GM12878 (cell line): ENCODE measurements at regions not wholly inside any gene's neighbourhood (a gene's known extent, or its start where the extent isn't known, plus 50 kb on each side); places are given as distances from the start of the nearest gene placed in this dataset.

Experiments used
- ATAC-seq: fragments of 200-7000 bp; cut with Tn5 transposase; 3 replicates; pipeline ENCODE4 v1.9.1; 2020; ENCODE audit warnings: mild to moderate bottlenecking, moderate library complexity
- BruUV-seq: library from RNA; stranded (reverse); fragments of 400-500 nt; replicated peaks from 2 replicates; lab custom pipeline; 2021; lab: Mats Ljungman, UMichigan
- CTCF ChIA-PET: fragments of 300-600 bp; sonication (Branson Sonifier 250); formaldehyde crosslinking; extraction: SDS; loops from one replicate; lab custom pipeline; 2021; ENCODE audit warnings: inconsistent platforms; lab: Yijun Ruan, JAX
- POLR2A ChIA-PET: fragments of 350-600 bp; formaldehyde crosslinking; extraction: SDS; loops from one replicate; lab custom pipeline; 2021; ENCODE audit warnings: inconsistent platforms; lab: Charles Lee
- RAD21 ChIA-PET: fragments of 300-600 bp; sonication (Branson Sonifier 250); formaldehyde crosslinking; loops from one replicate; lab custom pipeline; 2023; ENCODE audit warnings: antibody characterized with exemption; ENCODE audit not compliant: unreplicated experiment; lab: Charles Lee
- SMC1A ChIA-PET: fragments of 300-600 bp; sonication (Branson Sonifier 250); formaldehyde crosslinking; loops from one replicate; lab custom pipeline; 2023; ENCODE audit not compliant: unreplicated experiment, uncharacterized antibody; lab: Charles Lee
- DNase-seq: peaks from one replicate; pipeline ENCODE4 v3.0.0-alpha.2; 2011; ENCODE audit warnings: low read depth, low spot score
- FAIRE-seq: peaks from 3 replicates; lab custom pipeline; 2011; peaks lifted over from hg19 to GRCh38; lab: Jason Lieb, UNC
- H2AFZ ChIP-seq: 2 replicates; pipeline ENCODE4 v1.6.0; 2011; ENCODE audit warnings: low read depth, low read length, control low read depth; ENCODE audit not compliant: control insufficient read depth
- H3K27ac ChIP-seq: 2 replicates; pipeline ENCODE4 v1.5.1; 2011; ENCODE audit warnings: control low read depth; ENCODE audit not compliant: control insufficient read depth, insufficient read depth
- H3K27me3 ChIP-seq, 2 experiments: replicated peaks in 1 of 2; 2 replicates each; pipeline versions ENCODE4 v1.6.0 to v1.6.1; 2011; ENCODE audit warnings: low read length in 1 of 2; ENCODE audit not compliant: control insufficient read depth in 2 of 2, insufficient read depth in 2 of 2
- H3K36me3 ChIP-seq, 2 experiments: 2 replicates each; pipeline ENCODE4 v1.5.1; 2011; ENCODE audit warnings: low read length in 1 of 2; ENCODE audit not compliant: control insufficient read depth in 2 of 2, insufficient read depth in 2 of 2
- H3K4me1 ChIP-seq: 2 replicates; pipeline ENCODE4 v1.6.1; 2011; ENCODE audit warnings: mild to moderate bottlenecking, low read length, moderate library complexity, mixed read lengths; ENCODE audit not compliant: control insufficient read depth, insufficient read depth
- H3K4me2 ChIP-seq: 2 replicates; pipeline ENCODE4 v1.6.0; 2011; ENCODE audit warnings: control low read depth; ENCODE audit not compliant: control insufficient read depth, insufficient read depth
- H3K4me3 ChIP-seq: fragments of 200-600 bp; sonication (generic); 2 replicates; pipeline ENCODE4 v1.5.1; 2016
- H3K79me2 ChIP-seq: 2 replicates; pipeline ENCODE4 v1.6.0; 2011; ENCODE audit warnings: low read length; ENCODE audit not compliant: control insufficient read depth, insufficient read depth
- H3K9ac ChIP-seq: 2 replicates; pipeline ENCODE4 v1.8.0; 2011; ENCODE audit warnings: low read length, control low read depth, mixed read lengths; ENCODE audit not compliant: control insufficient read depth, insufficient read depth
- H3K9me3 ChIP-seq: replicated peaks from 3 replicates; pipeline ENCODE4 v1.5.1; 2011; ENCODE audit warnings: mild to moderate bottlenecking, low read length; ENCODE audit not compliant: control insufficient read depth, insufficient read depth
- H4K20me1 ChIP-seq: 2 replicates; pipeline ENCODE4 v1.6.0; 2011; ENCODE audit not compliant: control insufficient read depth, insufficient read depth
- EZH2 ChIP-seq: IDR thresholded peaks from 2 replicates; pipeline ENCODE4 v1.6.1; 2012; ENCODE audit warnings: low read depth, mild to moderate bottlenecking, control low read depth, inconsistent platforms, low read length, borderline replicate concordance; ENCODE audit not compliant: control insufficient read depth
- IKZF1 ChIP-seq: fragments of 450-650 bp; conservative IDR thresholded peaks from 2 replicates; pipeline ENCODE4 v1.6.1; 2017; ENCODE audit warnings: antibody characterized with exemption, mild to moderate bottlenecking
- NFYA ChIP-seq: IDR thresholded peaks from 2 replicates; pipeline ENCODE4 v1.6.1; 2011; ENCODE audit warnings: low read depth, mild to moderate bottlenecking, low read length, improper control_type of control experiment, borderline replicate concordance
- NR2F1 ChIP-seq: fragments of 450-650 bp; conservative IDR thresholded peaks from 2 replicates; pipeline ENCODE4 v1.6.1; 2017; ENCODE audit warnings: mild to moderate bottlenecking
- ZBED1 ChIP-seq: IDR thresholded peaks from 2 replicates; pipeline ENCODE4 v1.6.1; 2016; ENCODE audit warnings: borderline replicate concordance
- ZZZ3 ChIP-seq: IDR thresholded peaks from 2 replicates; pipeline ENCODE4 v1.6.1; 2011; ENCODE audit warnings: low read depth; ENCODE audit not compliant: control insufficient read depth, insufficient read length
- WGBS: methylation state at CpG from one replicate; pipeline ENCODE4 v1.1.6; 2016; ENCODE audit warnings: low lambda C conversion rate; ENCODE audit not compliant: insufficient replicate concordance, insufficient coverage; ENCODE audit errors: missing lambda C conversion rate; 5-methylcytosine and 5-hydroxymethylcytosine counted together
- in situ Hi-C: fragments of 300-500 bp; cut with MboI; formaldehyde crosslinking; loops from 9 replicates; pipeline ENCODE4 v1.14.3; 2018; ENCODE audit warnings: mixed read lengths
- intact Hi-C: fragments of 100-400 bp; cut with micrococcal nuclease; formaldehyde crosslinking; loops from one replicate; pipeline ENCODE4 v1.14.2; 2022; ENCODE audit not compliant: unreplicated experiment
- TF ChIP-seq, protein P1 (sequence below): IDR thresholded peaks from 2 replicates; pipeline ENCODE4 v1.6.1; 2011; ENCODE audit warnings: mild to moderate bottlenecking, low read depth, low read length, moderate library complexity; ENCODE audit not compliant: insufficient replicate concordance
- TF ChIP-seq, protein P2 (sequence below): fragments of 450-650 bp; IDR thresholded peaks from 2 replicates; pipeline ENCODE4 v1.6.1; 2017; ENCODE audit warnings: mild to moderate bottlenecking, moderate library complexity
- TF ChIP-seq, protein P3 (sequence below): fragments of 450-650 bp; IDR thresholded peaks from 2 replicates; pipeline ENCODE4 v1.6.1; 2017; ENCODE audit warnings: mild to moderate bottlenecking, moderate library complexity
- TF ChIP-seq, protein P4 (sequence below): IDR thresholded peaks from 2 replicates; pipeline ENCODE4 v1.6.1; 2011; ENCODE audit warnings: borderline replicate concordance, low read depth, mild to moderate bottlenecking, moderate library complexity, mixed read lengths, low read length; ENCODE audit not compliant: insufficient read depth; ENCODE audit errors: extremely low read length

DNA sequence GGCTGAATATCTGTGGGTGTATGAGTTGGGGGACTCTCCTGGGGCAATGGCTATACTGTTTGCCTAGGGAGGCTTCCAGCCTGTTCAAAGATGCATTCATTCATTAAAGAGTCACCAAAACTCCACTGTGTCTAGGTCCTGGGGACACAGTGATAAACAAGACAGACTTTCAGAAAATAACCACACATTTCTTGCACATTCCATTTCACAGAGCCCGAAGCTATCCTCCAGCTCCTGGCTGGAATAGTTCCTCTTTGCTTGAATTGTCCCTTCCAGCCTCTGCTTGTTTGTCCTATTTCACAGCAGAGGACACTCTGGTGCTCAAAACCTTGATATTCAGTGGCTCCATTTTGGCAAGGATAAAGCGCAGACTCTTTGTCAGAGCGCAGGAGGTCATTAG, 61.7 kb upstream of the ITGA11 start:
- WGBS = 27% methylated on average over 3 of the region's 3 CpGs
- TF ChIP-seq NFYA = no peak
- TF ChIP-seq ZZZ3 = no peak
- TF ChIP-seq EZH2 = no peak
- TF ChIP-seq ZBED1 = no peak
- no peak for TF ChIP-seq NR2F1
- TF ChIP-seq, protein P1, sequence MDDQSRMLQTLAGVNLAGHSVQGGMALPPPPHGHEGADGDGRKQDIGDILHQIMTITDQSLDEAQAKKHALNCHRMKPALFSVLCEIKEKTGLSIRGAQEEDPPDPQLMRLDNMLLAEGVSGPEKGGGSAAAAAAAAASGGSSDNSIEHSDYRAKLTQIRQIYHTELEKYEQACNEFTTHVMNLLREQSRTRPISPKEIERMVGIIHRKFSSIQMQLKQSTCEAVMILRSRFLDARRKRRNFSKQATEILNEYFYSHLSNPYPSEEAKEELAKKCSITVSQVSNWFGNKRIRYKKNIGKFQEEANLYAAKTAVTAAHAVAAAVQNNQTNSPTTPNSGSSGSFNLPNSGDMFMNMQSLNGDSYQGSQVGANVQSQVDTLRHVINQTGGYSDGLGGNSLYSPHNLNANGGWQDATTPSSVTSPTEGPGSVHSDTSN = no peak
- TF ChIP-seq, protein P2, sequence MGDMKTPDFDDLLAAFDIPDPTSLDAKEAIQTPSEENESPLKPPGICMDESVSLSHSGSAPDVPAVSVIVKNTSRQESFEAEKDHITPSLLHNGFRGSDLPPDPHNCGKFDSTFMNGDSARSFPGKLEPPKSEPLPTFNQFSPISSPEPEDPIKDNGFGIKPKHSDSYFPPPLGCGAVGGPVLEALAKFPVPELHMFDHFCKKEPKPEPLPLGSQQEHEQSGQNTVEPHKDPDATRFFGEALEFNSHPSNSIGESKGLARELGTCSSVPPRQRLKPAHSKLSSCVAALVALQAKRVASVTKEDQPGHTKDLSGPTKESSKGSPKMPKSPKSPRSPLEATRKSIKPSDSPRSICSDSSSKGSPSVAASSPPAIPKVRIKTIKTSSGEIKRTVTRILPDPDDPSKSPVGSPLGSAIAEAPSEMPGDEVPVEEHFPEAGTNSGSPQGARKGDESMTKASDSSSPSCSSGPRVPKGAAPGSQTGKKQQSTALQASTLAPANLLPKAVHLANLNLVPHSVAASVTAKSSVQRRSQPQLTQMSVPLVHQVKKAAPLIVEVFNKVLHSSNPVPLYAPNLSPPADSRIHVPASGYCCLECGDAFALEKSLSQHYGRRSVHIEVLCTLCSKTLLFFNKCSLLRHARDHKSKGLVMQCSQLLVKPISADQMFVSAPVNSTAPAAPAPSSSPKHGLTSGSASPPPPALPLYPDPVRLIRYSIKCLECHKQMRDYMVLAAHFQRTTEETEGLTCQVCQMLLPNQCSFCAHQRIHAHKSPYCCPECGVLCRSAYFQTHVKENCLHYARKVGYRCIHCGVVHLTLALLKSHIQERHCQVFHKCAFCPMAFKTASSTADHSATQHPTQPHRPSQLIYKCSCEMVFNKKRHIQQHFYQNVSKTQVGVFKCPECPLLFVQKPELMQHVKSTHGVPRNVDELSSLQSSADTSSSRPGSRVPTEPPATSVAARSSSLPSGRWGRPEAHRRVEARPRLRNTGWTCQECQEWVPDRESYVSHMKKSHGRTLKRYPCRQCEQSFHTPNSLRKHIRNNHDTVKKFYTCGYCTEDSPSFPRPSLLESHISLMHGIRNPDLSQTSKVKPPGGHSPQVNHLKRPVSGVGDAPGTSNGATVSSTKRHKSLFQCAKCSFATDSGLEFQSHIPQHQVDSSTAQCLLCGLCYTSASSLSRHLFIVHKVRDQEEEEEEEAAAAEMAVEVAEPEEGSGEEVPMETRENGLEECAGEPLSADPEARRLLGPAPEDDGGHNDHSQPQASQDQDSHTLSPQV = no peak
- TF ChIP-seq, protein P3, sequence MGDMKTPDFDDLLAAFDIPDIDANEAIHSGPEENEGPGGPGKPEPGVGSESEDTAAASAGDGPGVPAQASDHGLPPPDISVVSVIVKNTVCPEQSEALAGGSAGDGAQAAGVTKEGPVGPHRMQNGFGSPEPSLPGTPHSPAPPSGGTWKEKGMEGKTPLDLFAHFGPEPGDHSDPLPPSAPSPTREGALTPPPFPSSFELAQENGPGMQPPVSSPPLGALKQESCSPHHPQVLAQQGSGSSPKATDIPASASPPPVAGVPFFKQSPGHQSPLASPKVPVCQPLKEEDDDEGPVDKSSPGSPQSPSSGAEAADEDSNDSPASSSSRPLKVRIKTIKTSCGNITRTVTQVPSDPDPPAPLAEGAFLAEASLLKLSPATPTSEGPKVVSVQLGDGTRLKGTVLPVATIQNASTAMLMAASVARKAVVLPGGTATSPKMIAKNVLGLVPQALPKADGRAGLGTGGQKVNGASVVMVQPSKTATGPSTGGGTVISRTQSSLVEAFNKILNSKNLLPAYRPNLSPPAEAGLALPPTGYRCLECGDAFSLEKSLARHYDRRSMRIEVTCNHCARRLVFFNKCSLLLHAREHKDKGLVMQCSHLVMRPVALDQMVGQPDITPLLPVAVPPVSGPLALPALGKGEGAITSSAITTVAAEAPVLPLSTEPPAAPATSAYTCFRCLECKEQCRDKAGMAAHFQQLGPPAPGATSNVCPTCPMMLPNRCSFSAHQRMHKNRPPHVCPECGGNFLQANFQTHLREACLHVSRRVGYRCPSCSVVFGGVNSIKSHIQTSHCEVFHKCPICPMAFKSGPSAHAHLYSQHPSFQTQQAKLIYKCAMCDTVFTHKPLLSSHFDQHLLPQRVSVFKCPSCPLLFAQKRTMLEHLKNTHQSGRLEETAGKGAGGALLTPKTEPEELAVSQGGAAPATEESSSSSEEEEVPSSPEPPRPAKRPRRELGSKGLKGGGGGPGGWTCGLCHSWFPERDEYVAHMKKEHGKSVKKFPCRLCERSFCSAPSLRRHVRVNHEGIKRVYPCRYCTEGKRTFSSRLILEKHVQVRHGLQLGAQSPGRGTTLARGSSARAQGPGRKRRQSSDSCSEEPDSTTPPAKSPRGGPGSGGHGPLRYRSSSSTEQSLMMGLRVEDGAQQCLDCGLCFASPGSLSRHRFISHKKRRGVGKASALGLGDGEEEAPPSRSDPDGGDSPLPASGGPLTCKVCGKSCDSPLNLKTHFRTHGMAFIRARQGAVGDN = no peak
- TF ChIP-seq, protein P4, sequence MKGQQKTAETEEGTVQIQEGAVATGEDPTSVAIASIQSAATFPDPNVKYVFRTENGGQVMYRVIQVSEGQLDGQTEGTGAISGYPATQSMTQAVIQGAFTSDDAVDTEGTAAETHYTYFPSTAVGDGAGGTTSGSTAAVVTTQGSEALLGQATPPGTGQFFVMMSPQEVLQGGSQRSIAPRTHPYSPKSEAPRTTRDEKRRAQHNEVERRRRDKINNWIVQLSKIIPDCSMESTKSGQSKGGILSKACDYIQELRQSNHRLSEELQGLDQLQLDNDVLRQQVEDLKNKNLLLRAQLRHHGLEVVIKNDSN = no peak
- TF ChIP-seq IKZF1 = no peak
- Histone ChIP-seq H3K27ac (no peak overlapping the region), H3K36me3 (no peaks in the 10 kb centered on the region), H3K9me3 (no peaks in the 10 kb centered on the region; the same call in 2 of the 3 replicates), H3K4me1 (no peaks in the 10 kb centered on the region), H3K9ac (no peak overlapping the region), H3K79me2 (no peaks in the 10 kb centered on the region), H3K27me3 (peaks cover 0 to 5% of the 10 kb centered on the region in 2 experiments; a peak in 1 of 4 replicates), H4K20me1 (no peaks in the 10 kb centered on the region), H2AFZ (no peak overlapping the region), H3K4me3 (no peak overlapping the region), H3K4me2 (no peak overlapping the region)
- in situ Hi-C loops (no loop called here), intact Hi-C loops (no loop called here)
- ChIA-PET RAD21 (no interaction called here), SMC1A (no interaction called here), CTCF (no interaction called here), POLR2A (no interaction called here)
- no peak for DNase-seq
- no peak for ATAC-seq
- BruUV-seq = no TSS peak
- no peak for FAIRE-seq
